ENCODE measurements at regions not wholly inside any gene's neighbourhood (a gene's known extent, or its start where the extent isn't known, plus 50 kb on each side); places are given as distances from the start of the nearest gene placed in this dataset.
A peak's percentile ranks its signal among the peaks of the same experiment; 100 is the strongest.

- Histone ChIP-seq H3K9me3 (replicated peaks in 1 of 11) (no peaks in the 10 kb centered on the region; a peak in 1 of 22 replicates), H3K27me3 (no peaks in the 10 kb centered on the region), H3K27ac (no peak overlapping the region), H3K36me3 (no peaks in the 10 kb centered on the region), H4K20me1 (no peaks in the 10 kb centered on the region), H3K4me2 (no peak overlapping the region), H3K4me3 (no peak overlapping the region), H3K4me1 (peaks cover 0 to 9% (median 1%) of the 10 kb centered on the region in 10 experiments; a peak in 6 of 20 replicates), H3K9ac (no peak overlapping the region)
- no peak for TF ChIP-seq Cebpa-rat (IDR thresholded peaks at IDR 0.05)
Observed at GRCh38 chr14:55889124-55889523, 229.1 kb upstream of the PELI2 start.

DNA sequence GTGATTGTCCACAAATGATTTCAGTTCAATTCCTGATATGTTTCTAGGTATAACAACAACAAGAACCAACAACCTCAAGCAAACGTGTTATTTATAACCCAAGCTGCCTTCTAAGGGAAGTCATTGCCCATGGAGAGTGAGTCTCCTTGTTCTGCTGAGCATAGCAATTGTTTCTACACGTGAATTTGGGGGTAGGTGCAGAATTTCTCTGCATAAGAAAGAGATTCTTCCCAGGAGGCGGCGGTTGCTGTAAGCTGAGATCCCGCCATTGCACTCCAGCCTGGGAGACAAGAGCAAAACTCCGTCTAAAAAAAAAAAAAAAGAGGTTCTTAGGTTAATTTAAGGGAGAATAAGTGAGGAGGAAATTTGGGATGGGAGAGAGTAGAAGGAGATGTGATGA lies 226.5 kb upstream of the PELI2 start:
- Histone ChIP-seq H3K36me3 (no peaks in the 10 kb centered on the region), H3K4me2 (no peak overlapping the region), H3K27ac (no peak overlapping the region), H3K9ac (no peak overlapping the region), H3K4me1 (peaks cover 0 to 9% (median 1%) of the 10 kb centered on the region in 10 experiments; a peak in 6 of 20 replicates), H3K4me3 (no peak overlapping the region), H3K9me3 (replicated peaks in 1 of 11) (no peaks in the 10 kb centered on the region), H4K20me1 (no peaks in the 10 kb centered on the region), H3K27me3 (no peaks in the 10 kb centered on the region)
- no peak for TF ChIP-seq Cebpa-rat (IDR thresholded peaks at IDR 0.05)

- no peaks in the 10 kb centered on the region for H4K20me1 ChIP-seq
- H3K27me3 ChIP-seq, result no peaks in the 10 kb centered on the region
- no peak overlapping the region for H3K4me3 ChIP-seq
- peak overlapping the region in 5 of 11 experiments; percentile 6 to 28 (median 17); a peak in 4 of 22 replicates for H3K4me2 ChIP-seq
- peaks cover 0 to 9% (median 1%) of the 10 kb centered on the region in 10 experiments; a peak in 6 of 20 replicates for H3K4me1 ChIP-seq
- peak in 2 of 11 experiments; percentile 16 to 61; a peak in 2 of 22 replicates for TF ChIP-seq Cebpa-rat (IDR thresholded peaks at IDR 0.05)
- H3K36me3 ChIP-seq, result no peaks in the 10 kb centered on the region
- no peak overlapping the region for H3K9ac ChIP-seq
- H3K27ac ChIP-seq, result no peak overlapping the region
- no peaks in the 10 kb centered on the region for H3K9me3 ChIP-seq (replicated peaks in 1 of 11)
Observed at GRCh38 chr14:55892906-55893305, 225.3 kb upstream of the PELI2 start.

DNA sequence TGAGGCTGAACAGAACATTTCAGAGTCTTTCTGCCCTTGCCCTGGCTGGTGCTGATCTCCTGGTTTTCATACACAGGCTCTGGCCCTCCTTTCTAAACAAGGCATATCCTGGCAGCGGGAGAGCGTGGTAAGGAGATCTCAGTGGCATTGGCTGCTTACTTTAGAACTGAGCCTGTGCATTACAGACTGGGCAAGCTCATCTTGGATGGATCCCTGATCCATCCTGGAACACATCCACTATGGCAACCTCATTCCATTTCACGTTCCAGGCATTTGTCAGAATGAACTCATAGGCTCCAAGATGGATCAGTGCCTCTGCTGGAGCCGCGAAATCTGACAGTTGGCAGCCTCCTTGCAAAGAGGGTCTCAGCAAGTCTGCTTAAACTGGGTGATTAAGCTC lies 224.5 kb upstream of the PELI2 start:
- Histone ChIP-seq H3K4me1 (peaks cover 0 to 9% (median 1%) of the 10 kb centered on the region in 10 experiments; a peak in 6 of 20 replicates), H3K4me3 (no peak overlapping the region), H4K20me1 (no peaks in the 10 kb centered on the region), H3K36me3 (no peaks in the 10 kb centered on the region), H3K27me3 (no peaks in the 10 kb centered on the region), H3K4me2 (0 out of 22 replicates have a peak overlapping the region, but pooled peaks of 1 of the 11 experiments have one; percentile 26), H3K9me3 (replicated peaks in 1 of 11) (no peaks in the 10 kb centered on the region), H3K27ac (no peak overlapping the region), H3K9ac (no peak overlapping the region)
- no peak for TF ChIP-seq Cebpa-rat (IDR thresholded peaks at IDR 0.05)

- Histone ChIP-seq H3K4me2 (no peak overlapping the region), H3K4me3 (no peak overlapping the region), H3K27ac (no peak overlapping the region), H3K27me3 (no peaks in the 10 kb centered on the region), H3K9ac (no peak overlapping the region), H3K36me3 (no peaks in the 10 kb centered on the region), H3K4me1 (peaks cover 0 to 9% (median 1%) of the 10 kb centered on the region in 10 experiments; a peak in 6 of 20 replicates), H4K20me1 (no peaks in the 10 kb centered on the region), H3K9me3 (replicated peaks in 1 of 11) (no peaks in the 10 kb centered on the region)
- TF ChIP-seq Cebpa-rat (IDR thresholded peaks at IDR 0.05), result no peak
Observed at GRCh38 chr14:55897031-55897430, 221.2 kb upstream of the PELI2 start.

GRCh38 chr14:55898938-55899337 lies 219.3 kb upstream of the PELI2 start:
- Histone ChIP-seq H3K9me3 (replicated peaks in 1 of 11) (no peaks in the 10 kb centered on the region), H3K27ac (no peak overlapping the region), H3K9ac (no peak overlapping the region), H3K4me2 (no peak overlapping the region), H3K4me3 (no peak overlapping the region), H4K20me1 (no peaks in the 10 kb centered on the region), H3K27me3 (no peaks in the 10 kb centered on the region), H3K36me3 (no peaks in the 10 kb centered on the region), H3K4me1 (no peaks in the 10 kb centered on the region)
- TF ChIP-seq Cebpa-rat (IDR thresholded peaks at IDR 0.05), result no peak

GRCh38 chr14:55899531-55899930 lies 218.7 kb upstream of the PELI2 start:
- Histone ChIP-seq H3K27me3 (no peaks in the 10 kb centered on the region), H3K36me3 (no peaks in the 10 kb centered on the region), H3K9ac (no peak overlapping the region), H3K27ac (no peak overlapping the region), H3K9me3 (replicated peaks in 1 of 11) (no peaks in the 10 kb centered on the region), H3K4me2 (no peak overlapping the region), H3K4me1 (no peaks in the 10 kb centered on the region), H4K20me1 (no peaks in the 10 kb centered on the region), H3K4me3 (no peak overlapping the region)
- TF ChIP-seq Cebpa-rat (IDR thresholded peaks at IDR 0.05), result no peak

GRCh38 chr14:55900749-55901148 lies 217.5 kb upstream of the PELI2 start:
- Histone ChIP-seq H3K36me3 (no peaks in the 10 kb centered on the region), H3K4me2 (no peak overlapping the region), H3K9ac (no peak overlapping the region), H3K27ac (no peak overlapping the region), H3K4me3 (no peak overlapping the region), H4K20me1 (no peaks in the 10 kb centered on the region), H3K4me1 (no peaks in the 10 kb centered on the region), H3K9me3 (replicated peaks in 1 of 11) (no peaks in the 10 kb centered on the region), H3K27me3 (no peaks in the 10 kb centered on the region)
- no peak for TF ChIP-seq Cebpa-rat (IDR thresholded peaks at IDR 0.05)

- Histone ChIP-seq H3K9me3 (replicated peaks in 1 of 11) (0 out of 22 replicates have a peak, but pooled peaks cover 0 to 5% (median 0%) of the 10 kb centered on the region in 11 experiments), H3K36me3 (no peaks in the 10 kb centered on the region), H3K4me3 (no peak overlapping the region), H4K20me1 (no peaks in the 10 kb centered on the region), H3K9ac (no peak overlapping the region), H3K27me3 (no peaks in the 10 kb centered on the region), H3K4me1 (no peaks in the 10 kb centered on the region), H3K27ac (no peak overlapping the region), H3K4me2 (no peak overlapping the region)
- no peak for TF ChIP-seq Cebpa-rat (IDR thresholded peaks at IDR 0.05)
Observed at GRCh38 chr14:55901291-55901690, 216.9 kb upstream of the PELI2 start.

GRCh38 chr14:55902241-55902640 lies 216.0 kb upstream of the PELI2 start:
- Histone ChIP-seq H3K4me1 (no peaks in the 10 kb centered on the region), H3K4me2 (no peak overlapping the region), H3K9me3 (replicated peaks in 1 of 11) (peaks cover 0 to 6% (median 0%) of the 10 kb centered on the region in 11 experiments; a peak in 1 of 22 replicates), H3K4me3 (no peak overlapping the region), H3K9ac (no peak overlapping the region), H4K20me1 (no peaks in the 10 kb centered on the region), H3K27me3 (no peaks in the 10 kb centered on the region), H3K27ac (no peak overlapping the region), H3K36me3 (no peaks in the 10 kb centered on the region)
- no peak for TF ChIP-seq Cebpa-rat (IDR thresholded peaks at IDR 0.05)

All from BLaER1 treated with 17β-estradiol and CSF1 and Interleukin-3, amounts not matched to agents 10 nM and 100 nM (cell line).